DMS53 treated with DMSO at 0.1 percent for 48 hours (cell line): ENCODE measurements at regions not wholly inside any gene's neighbourhood (a gene's known extent, or its start where the extent isn't known, plus 50 kb on each side); places are given as distances from the start of the nearest gene placed in this dataset.
"Not testable (repeated sequence)": the region's sequence is repeated elsewhere in the genome, so short reads cannot be mapped to it uniquely, and the experiment has no call there.

Experiments used
- DNase-seq: peaks from one replicate; lab custom pipeline; 2025; ENCODE audit not compliant: unreplicated experiment; lab: John Stamatoyannopoulos, UW

GRCh38 chr3:144501467-144501866, 529.8 kb downstream of the DIPK2A start:
- no peak for DNase-seq

- DNase-seq = no peak
Observed at GRCh38 chr3:144502402-144502801, 530.8 kb downstream of the DIPK2A start.

GRCh38 chr3:144506375-144506774, 534.8 kb downstream of the DIPK2A start:
- not testable (repeated sequence) for DNase-seq

GRCh38 chr3:144511346-144511745, 539.7 kb downstream of the DIPK2A start:
- DNase-seq = no peak

- DNase-seq = no peak
Observed at GRCh38 chr3:144516026-144516425, 544.4 kb downstream of the DIPK2A start.

GRCh38 chr3:144516589-144516988, 545.0 kb downstream of the DIPK2A start:
- DNase-seq = no peak

GRCh38 chr3:144521131-144521530, 549.5 kb downstream of the DIPK2A start:
- no peak for DNase-seq

GRCh38 chr3:144522456-144522855, 550.8 kb downstream of the DIPK2A start:
- DNase-seq = no peak

GRCh38 chr3:144523396-144523795, 551.8 kb downstream of the DIPK2A start:
- DNase-seq = no peak

GRCh38 chr3:144524531-144524930, 552.9 kb downstream of the DIPK2A start:
- no peak for DNase-seq

- no peak for DNase-seq
Observed at GRCh38 chr3:144529566-144529965, 557.9 kb downstream of the DIPK2A start.

- no peak for DNase-seq
Observed at GRCh38 chr3:144544871-144545270, 573.2 kb downstream of the DIPK2A start.

- no peak for DNase-seq
Observed at GRCh38 chr3:144546539-144546938, 574.9 kb downstream of the DIPK2A start.

- no peak for DNase-seq
Observed at GRCh38 chr3:144548346-144548745, 576.7 kb downstream of the DIPK2A start.

- DNase-seq = no peak
Observed at GRCh38 chr3:144549166-144549565, 577.5 kb downstream of the DIPK2A start.

GRCh38 chr3:144552346-144553057, 580.9 kb downstream of the DIPK2A start:
- DNase-seq = no peak

GRCh38 chr3:144553301-144553700, 581.7 kb downstream of the DIPK2A start:
- DNase-seq = no peak

- DNase-seq = no peak
Observed at GRCh38 chr3:144554889-144555288, 583.3 kb downstream of the DIPK2A start.

- DNase-seq = no peak
Observed at GRCh38 chr3:144556392-144556791, 584.8 kb downstream of the DIPK2A start.

GRCh38 chr3:144557515-144557914, 585.9 kb downstream of the DIPK2A start:
- no peak for DNase-seq

- DNase-seq = no peak
Observed at GRCh38 chr3:144564011-144564410, 592.4 kb downstream of the DIPK2A start.

- DNase-seq = no peak
Observed at GRCh38 chr3:144566320-144566719, 594.7 kb downstream of the DIPK2A start.

GRCh38 chr3:144569651-144570050, 598.0 kb downstream of the DIPK2A start:
- no peak for DNase-seq
